IMR-90 (cell line): ENCODE measurements at regions not wholly inside any gene's neighbourhood (a gene's known extent, or its start where the extent isn't known, plus 50 kb on each side); places are given as distances from the start of the nearest gene placed in this dataset.

Experiments used
- ATAC-seq: fragments of 200-7000 bp; cut with Tn5 transposase; 2 replicates; pipeline ENCODE4 v1.9.1; 2020; ENCODE audit warnings: low read depth, mild to moderate bottlenecking, moderate library complexity
- BruUV-seq: library from RNA; stranded (reverse); fragments of 400-500 nt; replicated peaks from 2 replicates; lab custom pipeline; 2021; lab: Mats Ljungman, UMichigan
- CTCF ChIA-PET: fragments of 300-600 bp; formaldehyde crosslinking; extraction: SDS; loops from one replicate; lab custom pipeline; 2021; ENCODE audit warnings: antibody characterized with exemption; lab: Yijun Ruan, JAX
- POLR2A ChIA-PET: fragments of 300-600 bp; sonication (Branson Sonifier 250); formaldehyde crosslinking; loops from one replicate; lab custom pipeline; 2022; ENCODE audit warnings: antibody characterized with exemption; ENCODE audit not compliant: unreplicated experiment; lab: Charles Lee
- DNase-seq: peaks from one replicate; pipeline ENCODE4 v3.0.0; 2013
- H2AFZ ChIP-seq: replicated peaks from 2 replicates; pipeline ENCODE3; 2013; ENCODE audit warnings: low read length, mild to moderate bottlenecking; ENCODE audit not compliant: poor library complexity
- H2AK5ac ChIP-seq: 2 replicates; pipeline ENCODE4 v1.6.1; 2013; ENCODE audit warnings: low read depth, low read length, inconsistent platforms
- H2AK9ac ChIP-seq: replicated peaks from 2 replicates; pipeline ENCODE3; 2013; ENCODE audit warnings: mild to moderate bottlenecking, low read depth, low read length, moderate library complexity; ENCODE audit not compliant: poor library complexity
- H2BK120ac ChIP-seq: 2 replicates; pipeline ENCODE4 v1.6.1; 2013; ENCODE audit warnings: low read depth, low read length, inconsistent platforms
- H2BK15ac ChIP-seq: 3 replicates; pipeline ENCODE4 v1.6.1; 2013; ENCODE audit warnings: low read depth, low read length, inconsistent platforms
- H2BK20ac ChIP-seq: 2 replicates; pipeline ENCODE4 v1.6.1; 2013; ENCODE audit warnings: low read depth, mild to moderate bottlenecking, inconsistent platforms, low read length, moderate library complexity
- H2BK5ac ChIP-seq: 2 replicates; pipeline ENCODE4 v1.6.1; 2013; ENCODE audit warnings: mild to moderate bottlenecking, low read depth, low read length, inconsistent platforms; ENCODE audit not compliant: poor library complexity, severe bottlenecking
- H3K14ac ChIP-seq: replicated peaks from 2 replicates; pipeline ENCODE4 v1.6.1; 2013; ENCODE audit warnings: low read depth, low read length, inconsistent platforms
- H3K18ac ChIP-seq: 2 replicates; pipeline ENCODE4 v1.6.1; 2013; ENCODE audit warnings: low read depth, low read length, control low read depth
- H3K23ac ChIP-seq: 2 replicates; pipeline ENCODE4 v1.6.1; 2013; ENCODE audit warnings: low read depth, low read length, inconsistent platforms
- H3K27ac ChIP-seq: 2 replicates; pipeline ENCODE4 v1.5.1; 2013; ENCODE audit warnings: mild to moderate bottlenecking, control low read depth, low read length; ENCODE audit not compliant: insufficient read depth
- H3K27me3 ChIP-seq: 2 replicates; pipeline ENCODE4 v1.6.1; 2013; ENCODE audit warnings: low read length; ENCODE audit not compliant: control insufficient read depth, insufficient read depth
- H3K36me3 ChIP-seq: 2 replicates; pipeline ENCODE4 v1.6.1; 2013; ENCODE audit warnings: low read length, mixed read lengths; ENCODE audit not compliant: control insufficient read depth, insufficient read depth
- H3K4ac ChIP-seq: 2 replicates; pipeline ENCODE4 v1.6.1; 2013; ENCODE audit warnings: low read depth, low read length, inconsistent platforms
- H3K4me1 ChIP-seq: 2 replicates; pipeline ENCODE4 v1.6.1; 2013; ENCODE audit warnings: low read length, mixed read lengths; ENCODE audit not compliant: control insufficient read depth, insufficient read depth
- H3K4me2 ChIP-seq: 2 replicates; pipeline ENCODE4 v1.6.1; 2013; ENCODE audit warnings: low read depth, mild to moderate bottlenecking, control low read depth, low read length, moderate library complexity
- H3K4me3 ChIP-seq: 2 replicates; pipeline ENCODE4 v1.5.1; 2013; ENCODE audit warnings: low read depth, mild to moderate bottlenecking, control low read depth, low read length, moderate library complexity; ENCODE audit not compliant: insufficient read depth
- H3K56ac ChIP-seq: 2 replicates; pipeline ENCODE4 v1.6.1; 2013; ENCODE audit warnings: low read length, inconsistent platforms; ENCODE audit not compliant: insufficient read depth; ENCODE audit errors: extremely low read depth
- H3K79me1 ChIP-seq, 2 experiments: 2 replicates each; pipeline ENCODE4 v1.6.1; 2013; ENCODE audit warnings: low read length in 2 of 2, inconsistent platforms in 1 of 2, low read depth in 1 of 2
- H3K9ac ChIP-seq: 2 replicates; pipeline ENCODE4 v1.6.1; 2013; ENCODE audit warnings: low read depth, low read length, control low read depth
- H3K9me1 ChIP-seq: 2 replicates; pipeline ENCODE4 v1.6.1; 2013; ENCODE audit warnings: low read length, inconsistent platforms; ENCODE audit not compliant: insufficient read depth
- H3K9me3 ChIP-seq: 2 replicates; pipeline ENCODE4 v1.6.1; 2013; ENCODE audit warnings: low read length; ENCODE audit not compliant: control insufficient read depth, insufficient read depth
- H4K20me1 ChIP-seq: 2 replicates; pipeline ENCODE4 v1.6.1; 2013; ENCODE audit warnings: low read length, inconsistent platforms; ENCODE audit not compliant: insufficient read depth
- H4K5ac ChIP-seq: 2 replicates; pipeline ENCODE4 v1.6.1; 2013; ENCODE audit warnings: mild to moderate bottlenecking, low read depth, low read length, control low read depth
- H4K8ac ChIP-seq, 2 experiments: 2 replicates each; pipeline ENCODE4 v1.6.1; 2013; ENCODE audit warnings: low read depth in 2 of 2, low read length in 2 of 2, control low read depth in 1 of 2, inconsistent platforms in 1 of 2
- H4K91ac ChIP-seq: 2 replicates; pipeline ENCODE4 v1.6.1; 2013; ENCODE audit warnings: low read depth, low read length, inconsistent platforms; ENCODE audit not compliant: insufficient read depth
- BHLHE40 ChIP-seq: fragments of 150-350 bp; IDR thresholded peaks from 2 replicates; pipeline ENCODE4 v1.6.1; 2016; ENCODE audit warnings: mild to moderate bottlenecking, low read depth, low read length
- CEBPB ChIP-seq: IDR thresholded peaks from 2 replicates; pipeline ENCODE4 v1.6.1; 2012; ENCODE audit warnings: low read depth, low read length, improper control_type of control experiment
- CHD1 ChIP-seq: IDR thresholded peaks from 2 replicates; pipeline ENCODE4 v1.6.1; 2012; ENCODE audit warnings: low read depth, low read length, improper control_type of control experiment
- FOS ChIP-seq: fragments of 150-350 bp; IDR thresholded peaks from 2 replicates; pipeline ENCODE4 v1.6.1; 2016; ENCODE audit warnings: low read depth, low read length
- MAFK ChIP-seq: IDR thresholded peaks from 2 replicates; pipeline ENCODE4 v1.6.1; 2012; ENCODE audit warnings: low read depth, low read length, improper control_type of control experiment
- MAZ ChIP-seq: IDR thresholded peaks from 2 replicates; pipeline ENCODE4 v1.6.1; 2012; ENCODE audit warnings: low read depth, mild to moderate bottlenecking, low read length, improper control_type of control experiment, moderate library complexity, borderline replicate concordance
- MXI1 ChIP-seq: IDR thresholded peaks from 2 replicates; pipeline ENCODE4 v1.6.1; 2012; ENCODE audit warnings: low read depth, mild to moderate bottlenecking, low read length, moderate library complexity, borderline replicate concordance
- NFE2L2 ChIP-seq: fragments of 150-350 bp; IDR thresholded peaks from 2 replicates; pipeline ENCODE4 v1.6.1; 2016; ENCODE audit warnings: low read depth, mild to moderate bottlenecking, low read length
- POLR2A ChIP-seq: IDR thresholded peaks from 2 replicates; pipeline ENCODE4 v1.6.1; 2012; ENCODE audit warnings: mild to moderate bottlenecking, low read depth, low read length
- RAD21 ChIP-seq: IDR thresholded peaks from 2 replicates; pipeline ENCODE4 v1.6.1; 2012; ENCODE audit warnings: low read length, improper control_type of control experiment
- RCOR1 ChIP-seq: IDR thresholded peaks from 2 replicates; pipeline ENCODE4 v1.6.1; 2012; ENCODE audit warnings: mild to moderate bottlenecking, low read length, improper control_type of control experiment; ENCODE audit not compliant: insufficient replicate concordance
- RFX5 ChIP-seq: IDR thresholded peaks from 2 replicates; pipeline ENCODE4 v1.8.0; 2012; ENCODE audit warnings: low read depth, mild to moderate bottlenecking, low read length, moderate library complexity
- SMC3 ChIP-seq: fragments of 150-350 bp; IDR thresholded peaks from 2 replicates; pipeline ENCODE4 v1.6.1; 2016; ENCODE audit warnings: low read depth, mild to moderate bottlenecking, antibody characterized with exemption, low read length, moderate library complexity
- WGBS, 2 experiments: methylation state at CpG; one replicate each; pipeline versions ENCODE4 v1.1.5 to v1.1.7; 2013; ENCODE audit warnings: missing lambda C conversion rate in 2 of 2; ENCODE audit not compliant: insufficient read length in 1 of 2; ENCODE audit errors: extremely low coverage in 2 of 2; 5-methylcytosine and 5-hydroxymethylcytosine counted together
- dilution Hi-C: fragments of 300-500 bp; cut with HindIII; formaldehyde crosslinking; loops from one replicate; pipeline ENCODE4 v1.14.3; 2018; ENCODE audit warnings: low sequenced_read_pairs; ENCODE audit not compliant: unreplicated experiment
- in situ Hi-C: fragments of 300-500 bp; cut with MboI; formaldehyde crosslinking; loops from 3 replicates; pipeline ENCODE4 v1.14.3; 2019; ENCODE audit warnings: low sequenced_read_pairs, inconsistent platforms, mixed read lengths
- intact Hi-C: fragments of 100-400 bp; cut with micrococcal nuclease; formaldehyde crosslinking; loops from 2 replicates; pipeline ENCODE4 v1.10.0; 2022
- TF ChIP-seq, protein P1 (sequence below): fragments of 150-350 bp; IDR thresholded peaks from 2 replicates; pipeline ENCODE4 v1.6.1; 2017; ENCODE audit warnings: mild to moderate bottlenecking, antibody characterized with exemption, low read length, low read depth
- TF ChIP-seq, protein P2 (sequence below): fragments of 150-350 bp; IDR thresholded peaks from 2 replicates; pipeline ENCODE4 v1.6.1; 2016; ENCODE audit warnings: low read depth, mild to moderate bottlenecking, low read length, moderate library complexity, borderline replicate concordance
- TF ChIP-seq, protein P3 (sequence below): conservative IDR thresholded peaks from 2 replicates; pipeline ENCODE4 v1.5.1; 2012; ENCODE audit warnings: mild to moderate bottlenecking, low read depth, low read length, improper control_type of control experiment

DNA sequence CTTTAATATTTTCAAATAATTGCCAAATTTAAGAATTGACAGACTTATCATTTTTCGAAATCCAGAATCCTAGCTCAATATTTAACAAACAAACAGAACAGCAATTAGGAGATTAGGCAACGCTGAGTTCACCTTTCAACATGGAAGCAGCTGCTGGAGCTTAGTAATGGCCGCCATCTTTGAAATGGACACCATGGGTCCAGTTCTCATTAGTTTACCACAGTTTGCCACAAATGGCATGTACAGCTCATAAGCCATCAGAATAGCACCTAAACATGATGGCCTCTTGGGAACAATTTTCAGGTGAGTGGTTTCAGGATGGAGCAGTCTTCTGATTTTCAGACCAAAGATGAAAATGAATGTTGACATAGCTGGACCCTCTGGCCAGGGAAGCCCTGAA is 313.6 kb upstream of the OBI1 start:
- H3K79me1 ChIP-seq = no peaks in the 10 kb centered on the region
- H3K36me3 ChIP-seq = no peaks in the 10 kb centered on the region
- DNase-seq (no peak), ATAC-seq (no peak)
- no peak overlapping the region for H3K14ac ChIP-seq
- H3K56ac ChIP-seq = no peak overlapping the region
- H4K20me1 ChIP-seq = no peaks in the 10 kb centered on the region
- no peak overlapping the region for H3K23ac ChIP-seq
- BruUV-seq = no TSS peak
- H3K4me3 ChIP-seq = no peak overlapping the region
- H3K9ac ChIP-seq = no peak overlapping the region
- H4K91ac ChIP-seq = no peak overlapping the region
- H2AK9ac ChIP-seq = no peak overlapping the region
- H3K4me1 ChIP-seq = no peaks in the 10 kb centered on the region
- dilution Hi-C loops (no loop called here), intact Hi-C loops (loop anchor here (10.0 kb wide), 1 partner anchor 1198 kb away; no protein-coding TSS in a partner anchor), in situ Hi-C loops (loop anchor here (25.0 kb wide), 1 partner anchor 1210 kb away; no protein-coding TSS in a partner anchor)
- H2BK20ac ChIP-seq = no peak overlapping the region
- no peak overlapping the region for H3K4me2 ChIP-seq
- no peak overlapping the region for H3K27ac ChIP-seq
- no peak overlapping the region for H4K5ac ChIP-seq
- no peak for TF ChIP-seq RFX5
- TF ChIP-seq, protein P1, sequence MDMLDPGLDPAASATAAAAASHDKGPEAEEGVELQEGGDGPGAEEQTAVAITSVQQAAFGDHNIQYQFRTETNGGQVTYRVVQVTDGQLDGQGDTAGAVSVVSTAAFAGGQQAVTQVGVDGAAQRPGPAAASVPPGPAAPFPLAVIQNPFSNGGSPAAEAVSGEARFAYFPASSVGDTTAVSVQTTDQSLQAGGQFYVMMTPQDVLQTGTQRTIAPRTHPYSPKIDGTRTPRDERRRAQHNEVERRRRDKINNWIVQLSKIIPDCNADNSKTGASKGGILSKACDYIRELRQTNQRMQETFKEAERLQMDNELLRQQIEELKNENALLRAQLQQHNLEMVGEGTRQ = no peak
- no peak for TF ChIP-seq CHD1
- no peak for TF ChIP-seq RAD21
- no peak for TF ChIP-seq BHLHE40
- no peak for TF ChIP-seq CEBPB
- no peak for TF ChIP-seq SMC3
- TF ChIP-seq, protein P2, sequence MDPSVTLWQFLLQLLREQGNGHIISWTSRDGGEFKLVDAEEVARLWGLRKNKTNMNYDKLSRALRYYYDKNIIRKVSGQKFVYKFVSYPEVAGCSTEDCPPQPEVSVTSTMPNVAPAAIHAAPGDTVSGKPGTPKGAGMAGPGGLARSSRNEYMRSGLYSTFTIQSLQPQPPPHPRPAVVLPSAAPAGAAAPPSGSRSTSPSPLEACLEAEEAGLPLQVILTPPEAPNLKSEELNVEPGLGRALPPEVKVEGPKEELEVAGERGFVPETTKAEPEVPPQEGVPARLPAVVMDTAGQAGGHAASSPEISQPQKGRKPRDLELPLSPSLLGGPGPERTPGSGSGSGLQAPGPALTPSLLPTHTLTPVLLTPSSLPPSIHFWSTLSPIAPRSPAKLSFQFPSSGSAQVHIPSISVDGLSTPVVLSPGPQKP = no peak
- TF ChIP-seq POLR2A = no peak
- TF ChIP-seq FOS = no peak
- TF ChIP-seq RCOR1 = no peak
- no peak for TF ChIP-seq MXI1
- TF ChIP-seq MAFK = no peak
- TF ChIP-seq, protein P3, sequence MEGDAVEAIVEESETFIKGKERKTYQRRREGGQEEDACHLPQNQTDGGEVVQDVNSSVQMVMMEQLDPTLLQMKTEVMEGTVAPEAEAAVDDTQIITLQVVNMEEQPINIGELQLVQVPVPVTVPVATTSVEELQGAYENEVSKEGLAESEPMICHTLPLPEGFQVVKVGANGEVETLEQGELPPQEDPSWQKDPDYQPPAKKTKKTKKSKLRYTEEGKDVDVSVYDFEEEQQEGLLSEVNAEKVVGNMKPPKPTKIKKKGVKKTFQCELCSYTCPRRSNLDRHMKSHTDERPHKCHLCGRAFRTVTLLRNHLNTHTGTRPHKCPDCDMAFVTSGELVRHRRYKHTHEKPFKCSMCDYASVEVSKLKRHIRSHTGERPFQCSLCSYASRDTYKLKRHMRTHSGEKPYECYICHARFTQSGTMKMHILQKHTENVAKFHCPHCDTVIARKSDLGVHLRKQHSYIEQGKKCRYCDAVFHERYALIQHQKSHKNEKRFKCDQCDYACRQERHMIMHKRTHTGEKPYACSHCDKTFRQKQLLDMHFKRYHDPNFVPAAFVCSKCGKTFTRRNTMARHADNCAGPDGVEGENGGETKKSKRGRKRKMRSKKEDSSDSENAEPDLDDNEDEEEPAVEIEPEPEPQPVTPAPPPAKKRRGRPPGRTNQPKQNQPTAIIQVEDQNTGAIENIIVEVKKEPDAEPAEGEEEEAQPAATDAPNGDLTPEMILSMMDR = no peak
- TF ChIP-seq MAZ = no peak
- TF ChIP-seq NFE2L2 = no peak
- no peak overlapping the region for H2BK120ac ChIP-seq
- no CpG with 5 or more reads among the region's 3 CpGs for WGBS, 2 experiments
- no peaks in the 10 kb centered on the region for H3K27me3 ChIP-seq
- H3K4ac ChIP-seq = no peak overlapping the region
- H2BK15ac ChIP-seq = no peak overlapping the region
- no peak overlapping the region for H2BK5ac ChIP-seq
- POLR2A ChIA-PET = no interaction called here
- H3K18ac ChIP-seq = no peak overlapping the region
- no peak overlapping the region for H2AK5ac ChIP-seq
- no peaks in the 10 kb centered on the region for H3K9me1 ChIP-seq
- CTCF ChIA-PET = interaction anchor here (0.5 kb wide), 1 partner anchor 338 kb away, joined by 3 read pairs; no protein-coding TSS in a partner anchor
- no peaks in the 10 kb centered on the region for H3K9me3 ChIP-seq
- no peak overlapping the region for H2AFZ ChIP-seq
- H4K8ac ChIP-seq = no peak overlapping the region
